ENCODE measurements at regions not wholly inside any gene's neighbourhood (a gene's known extent, or its start where the extent isn't known, plus 50 kb on each side); places are given as distances from the start of the nearest gene placed in this dataset.
A peak's percentile ranks its signal among the peaks of the same experiment; 100 is the strongest.
"Not testable (repeated sequence)": the region's sequence is repeated elsewhere in the genome, so short reads cannot be mapped to it uniquely, and the experiment has no call there.

DNA sequence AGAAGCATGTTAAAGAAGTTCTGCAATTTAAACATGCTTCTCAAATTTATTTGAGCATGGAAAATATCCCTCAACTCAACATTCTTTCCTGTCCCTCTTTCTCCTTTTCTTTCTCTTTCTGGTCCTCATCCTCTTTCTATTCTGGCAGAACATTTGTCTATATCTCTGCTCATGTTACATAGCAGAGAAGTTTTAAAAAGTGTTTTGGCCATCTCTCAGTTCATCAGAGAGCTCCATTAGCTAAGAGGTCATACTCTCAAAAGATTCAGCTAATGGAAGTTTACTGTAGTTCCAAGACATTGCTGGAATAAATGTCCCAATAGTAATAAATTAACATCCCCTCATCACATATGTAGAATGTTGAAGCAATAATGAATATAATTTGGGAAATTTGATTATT lies 53.5 kb downstream of the XCL2 start:
- DNase-seq (ENCODE audit: low read depth, low spot score): no peak

DNA sequence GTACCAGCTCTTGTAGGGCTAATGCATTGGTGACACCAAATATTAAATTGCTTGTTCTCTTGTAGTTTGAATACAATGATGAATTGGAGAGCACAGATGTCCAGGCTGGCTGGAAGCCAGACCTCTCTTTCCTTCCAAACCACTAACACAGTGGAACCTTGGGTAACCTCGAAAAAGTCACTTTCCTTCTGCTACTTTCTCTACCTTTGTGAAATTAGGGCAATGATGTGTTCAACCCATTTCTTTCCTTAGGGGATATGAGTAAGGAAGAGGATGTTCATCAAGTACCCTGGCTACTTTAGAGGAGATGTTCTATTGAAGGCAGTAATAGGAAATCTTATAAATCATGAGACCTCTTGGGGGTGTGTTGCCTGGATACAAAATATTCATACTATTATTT lies 55.7 kb downstream of the XCL2 start:
- no peak for DNase-seq (ENCODE audit: low read depth, low spot score)

DNA sequence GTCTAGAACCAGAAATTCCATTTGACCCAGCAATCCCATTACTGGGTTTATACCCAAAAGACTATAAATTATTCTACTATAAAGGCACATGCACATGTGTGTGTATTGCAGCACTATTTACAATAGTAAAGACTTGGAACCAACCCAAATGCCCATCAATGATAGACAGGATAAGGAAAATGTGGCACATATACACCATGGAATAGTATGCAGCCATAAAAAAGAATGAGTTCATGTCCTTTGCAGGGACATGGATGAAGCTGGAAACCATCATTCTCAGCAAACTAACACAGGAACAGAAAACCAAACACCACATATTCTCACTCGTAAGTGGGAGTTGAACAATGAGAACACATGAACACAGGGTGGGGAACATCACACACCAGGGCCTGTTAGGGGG lies 57.0 kb downstream of the XCL2 start:
- not testable (repeated sequence) for DNase-seq (ENCODE audit: low read depth, low spot score)

DNA sequence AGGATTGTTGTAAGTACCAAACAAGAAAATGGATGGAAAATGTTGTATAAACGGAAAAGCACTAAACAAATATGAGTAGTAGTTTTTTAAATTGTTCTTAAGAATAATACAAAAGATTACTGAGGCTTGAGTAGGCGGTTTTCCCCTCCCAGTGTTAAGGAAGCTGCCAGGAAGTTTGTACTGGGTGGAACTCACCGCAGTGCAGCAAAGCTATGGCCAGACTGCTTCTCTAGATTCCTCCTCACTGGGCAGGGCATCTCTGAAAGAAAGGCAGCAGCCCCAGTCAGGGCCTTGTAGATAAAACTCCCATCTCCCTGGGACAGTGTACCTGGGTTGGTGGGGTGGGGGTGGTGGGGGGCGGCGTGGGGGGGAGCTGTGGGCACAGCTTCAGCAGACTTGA lies 58.7 kb downstream of the XCL2 start:
- no peak for DNase-seq (ENCODE audit: low read depth, low spot score)

DNA sequence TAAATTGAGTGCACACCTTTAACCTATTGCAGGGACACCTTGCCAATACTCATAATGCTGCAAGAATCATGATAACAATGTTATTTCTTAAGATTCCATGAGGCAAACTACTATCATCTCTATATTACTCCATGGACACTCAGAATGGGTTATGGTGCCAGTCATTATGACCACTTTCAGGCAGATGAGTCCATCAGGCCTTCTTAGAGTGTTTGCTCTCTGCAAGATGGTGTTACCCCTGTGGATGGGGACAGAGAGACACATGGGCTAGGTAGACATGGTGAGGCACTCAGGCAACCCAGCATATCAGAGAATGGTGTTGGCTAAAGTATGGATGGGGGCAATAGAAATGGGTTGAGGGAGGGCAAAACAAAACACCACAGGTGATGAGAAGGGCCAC lies 59.7 kb downstream of the XCL2 start:
- DNase-seq (ENCODE audit: low read depth, low spot score): no peak

DNA sequence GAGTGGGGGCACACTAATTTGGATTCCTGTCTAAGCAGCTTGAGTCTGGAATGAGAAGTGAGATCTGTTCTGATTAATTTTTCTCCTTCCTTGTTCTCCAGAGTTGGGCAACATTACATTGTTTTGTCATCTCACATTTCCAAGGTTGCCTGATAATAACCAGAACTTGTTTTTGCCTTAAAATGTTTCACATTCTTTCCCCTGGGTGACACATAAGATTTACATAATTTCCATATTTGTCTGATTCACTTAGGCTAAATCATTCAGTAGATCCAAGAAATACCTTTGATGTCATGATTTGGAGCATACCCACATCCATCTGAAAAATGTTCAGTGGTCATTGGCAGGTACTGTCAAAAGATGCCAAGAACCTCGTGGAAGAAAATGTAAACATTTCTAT lies 60.3 kb downstream of the XCL2 start:
- no peak for DNase-seq (ENCODE audit: low read depth, low spot score)

DNA sequence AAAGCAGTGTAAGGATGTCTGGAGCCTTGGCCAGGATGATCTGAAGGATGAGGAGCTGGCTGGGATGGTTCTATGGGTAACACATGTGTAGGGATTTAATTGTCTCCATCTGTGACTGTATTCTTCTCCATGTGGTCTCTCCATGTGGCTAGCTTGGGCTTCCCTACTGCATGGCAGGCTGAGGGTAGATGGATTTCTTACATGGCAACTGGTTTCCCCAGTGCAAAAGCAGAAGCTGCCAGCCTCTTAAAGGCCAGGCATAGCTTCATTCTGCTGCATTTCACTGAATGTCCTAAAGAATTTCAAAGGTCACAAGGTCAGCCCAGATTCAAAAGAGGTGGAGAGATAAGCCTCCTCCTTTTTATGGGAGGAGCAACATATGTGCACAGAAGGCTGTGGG lies 61.7 kb downstream of the XCL2 start:
- DNase-seq (ENCODE audit: low read depth, low spot score): peak; percentile 73

DNA sequence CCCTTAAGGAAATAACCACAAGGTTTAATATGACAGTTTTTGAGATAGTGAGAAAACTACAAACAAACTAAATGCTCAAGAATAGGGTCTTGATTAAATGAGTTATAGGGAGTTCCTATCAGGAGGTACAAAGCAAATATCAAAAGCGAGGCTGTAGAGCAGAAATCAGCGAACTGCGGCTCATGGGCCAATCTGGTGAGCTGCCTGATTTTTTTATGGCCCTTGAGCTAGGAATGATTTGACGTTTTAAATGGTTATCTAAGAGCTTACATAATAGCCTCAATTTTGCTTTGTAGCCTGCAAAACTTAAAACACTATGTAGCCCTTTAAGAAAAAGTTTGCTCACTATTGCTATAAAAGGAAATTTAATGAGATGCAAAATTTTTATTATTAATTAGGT lies 62.2 kb downstream of the XCL2 start:
- DNase-seq (ENCODE audit: low read depth, low spot score): no peak

DNA sequence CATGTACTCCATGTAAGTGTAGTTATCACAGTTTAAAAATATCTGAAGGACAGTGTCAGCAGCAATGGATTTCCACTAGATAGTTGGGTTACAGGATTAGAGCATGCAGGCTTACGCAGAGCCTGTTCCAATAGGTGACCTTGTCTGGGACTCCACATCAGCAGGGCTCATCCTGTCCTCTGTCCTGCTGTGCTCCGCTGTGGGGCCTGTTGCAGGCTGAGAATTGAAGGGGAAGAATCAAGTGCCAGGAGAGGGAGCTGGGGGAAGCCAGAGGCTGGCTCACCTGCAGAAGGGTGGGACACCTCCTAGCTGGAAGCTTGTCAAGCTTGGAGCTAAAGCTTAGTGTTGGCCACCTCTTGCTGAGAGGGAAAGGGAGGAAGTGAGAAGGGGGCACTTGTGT lies 62.8 kb downstream of the XCL2 start:
- no peak for DNase-seq (ENCODE audit: low read depth, low spot score)

DNA sequence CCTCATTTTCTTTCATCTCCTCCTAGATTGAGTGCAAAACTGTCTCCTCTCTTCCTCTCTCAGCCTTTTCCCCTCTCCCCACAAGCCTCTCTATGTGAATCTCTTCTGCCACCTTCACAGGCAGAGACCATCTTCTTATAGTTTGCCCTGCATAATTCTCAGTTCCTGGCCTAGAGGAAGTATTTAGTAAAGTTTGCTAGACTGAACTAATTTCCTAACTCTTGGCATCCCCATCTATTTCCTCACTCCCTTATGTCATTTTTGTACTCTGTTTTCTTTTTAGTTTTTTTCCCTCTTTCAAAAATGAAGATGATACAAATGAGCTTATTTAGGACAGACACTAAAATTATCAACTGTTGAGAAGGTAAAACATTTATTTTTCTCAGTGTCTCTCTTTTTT lies 66.0 kb downstream of the XCL2 start:
- no peak for DNase-seq (ENCODE audit: low read depth, low spot score)

DNA sequence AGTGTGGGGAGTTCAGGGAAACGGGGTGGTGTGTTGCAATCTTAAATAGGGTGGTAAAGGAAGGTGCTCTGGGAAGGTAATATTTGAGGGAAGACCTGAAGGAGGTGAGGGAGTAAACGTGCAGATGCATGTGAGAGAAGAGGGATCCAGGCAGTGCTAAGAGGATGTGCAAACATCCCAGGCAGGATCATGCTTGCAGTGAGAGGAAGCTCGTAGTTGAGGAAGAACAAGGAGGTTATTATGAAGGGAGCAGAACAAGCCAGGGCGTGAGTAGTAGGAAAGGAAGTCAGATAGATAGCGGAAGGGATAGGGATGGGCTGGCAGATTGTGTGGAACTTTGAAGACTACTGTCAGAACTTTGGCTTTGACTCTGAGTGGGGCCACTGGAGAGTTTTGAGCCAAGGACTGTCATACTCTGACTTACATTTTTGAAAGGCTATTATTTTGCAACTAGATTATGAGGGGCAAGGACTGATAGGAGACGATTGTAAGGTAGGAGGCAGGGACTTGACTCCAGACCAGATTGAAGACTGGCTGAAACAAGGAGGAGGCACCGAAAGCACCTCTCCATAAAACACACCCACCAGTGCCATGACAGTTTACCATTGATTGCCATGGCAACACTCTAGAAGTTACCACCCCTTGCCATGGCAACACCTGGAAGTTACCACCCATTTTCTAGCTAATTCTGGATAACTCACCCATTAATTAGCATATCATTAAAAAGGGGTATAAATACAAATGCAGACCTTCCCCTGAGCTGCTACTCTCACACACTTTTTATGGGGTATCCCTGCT lies 67.0 kb downstream of the XCL2 start:
- DNase-seq (ENCODE audit: low read depth, low spot score): no peak

DNA sequence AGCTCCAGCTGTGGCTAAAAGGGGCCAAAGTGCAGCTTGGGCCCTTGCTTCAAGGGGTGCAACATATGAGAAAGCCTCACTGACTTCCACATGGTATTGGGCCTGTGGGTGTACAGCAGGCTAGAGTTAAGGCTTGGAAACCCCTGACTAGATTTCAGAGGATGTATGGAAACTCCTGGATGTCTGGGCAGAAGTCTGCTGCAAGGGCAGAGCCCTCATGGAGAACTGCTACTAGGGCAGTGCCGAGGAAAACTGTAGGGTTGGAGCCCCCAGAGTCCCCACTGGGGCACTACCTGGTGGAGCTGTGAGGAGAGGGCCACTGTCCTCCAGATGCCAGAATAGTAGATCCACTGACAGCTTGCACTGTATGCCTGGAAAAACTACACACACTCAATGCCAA lies 69.5 kb downstream of the XCL2 start:
- DNase-seq (ENCODE audit: low read depth, low spot score): no peak

DNA sequence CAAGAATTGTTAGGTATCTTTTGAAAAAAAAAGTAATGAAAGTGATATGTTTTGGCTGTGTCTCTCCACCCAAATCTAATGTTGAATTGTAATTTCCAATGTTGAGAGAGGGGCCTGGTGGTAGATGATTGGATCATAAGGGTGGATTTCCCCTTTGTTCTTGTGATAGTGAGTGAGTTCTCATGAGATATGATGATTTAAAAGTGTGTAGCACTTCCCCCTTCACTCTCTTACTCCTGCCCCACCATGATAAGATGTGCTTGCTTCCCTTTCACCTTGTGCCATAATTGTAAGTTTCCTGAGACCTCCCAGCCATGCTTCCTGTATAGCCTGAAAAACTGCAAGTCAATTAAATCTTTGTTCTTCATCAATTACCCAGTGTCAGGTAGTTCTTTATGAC lies 70.7 kb downstream of the XCL2 start:
- DNase-seq (ENCODE audit: low read depth, low spot score): no peak

DNA sequence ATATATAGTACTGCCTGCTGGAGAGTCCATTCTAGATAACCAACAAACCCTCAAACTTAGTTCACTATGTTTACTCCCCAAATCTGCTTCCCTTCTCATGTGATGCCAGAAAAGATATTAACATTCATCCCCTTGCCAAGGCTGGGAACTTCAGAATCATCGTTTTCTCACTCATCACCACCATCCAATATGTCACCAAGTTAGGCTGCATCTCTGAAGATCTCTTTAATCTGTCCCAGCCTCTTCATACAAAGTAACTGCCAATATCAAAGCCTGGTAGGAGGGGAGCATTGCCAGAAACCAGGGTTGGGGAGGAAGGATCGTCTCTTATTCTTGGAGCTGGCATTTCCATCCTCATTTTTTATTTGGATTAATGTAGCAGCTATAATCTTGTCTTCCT lies 71.6 kb downstream of the XCL2 start:
- no peak for DNase-seq (ENCODE audit: low read depth, low spot score)

DNA sequence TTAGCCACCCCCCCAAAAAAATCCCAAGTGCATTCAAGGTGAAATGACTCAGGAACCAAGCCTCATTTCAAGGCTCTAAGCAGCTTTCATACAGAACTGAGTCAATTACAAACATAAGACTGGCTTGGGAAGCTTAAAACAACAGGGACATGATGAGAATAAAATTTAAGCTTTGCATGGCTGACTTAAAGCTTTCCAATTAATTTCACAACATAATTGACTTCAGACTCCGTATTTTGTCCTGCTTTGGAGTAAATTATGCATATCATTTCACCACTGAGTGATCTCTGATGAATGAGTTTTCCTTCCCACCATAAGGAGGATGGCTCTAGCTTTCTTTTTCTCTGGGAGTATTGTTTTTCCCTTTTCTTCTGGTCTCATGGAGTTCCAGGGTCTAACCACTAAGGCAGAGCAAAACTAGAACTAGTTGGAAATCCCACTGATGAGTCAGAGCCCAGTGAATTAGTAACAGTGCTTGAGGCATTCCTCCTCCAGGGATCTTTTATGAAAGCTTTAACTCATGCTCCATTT lies 72.8 kb downstream of the XCL2 start:
- DNase-seq (ENCODE audit: low read depth, low spot score): peak; percentile 45

DNA sequence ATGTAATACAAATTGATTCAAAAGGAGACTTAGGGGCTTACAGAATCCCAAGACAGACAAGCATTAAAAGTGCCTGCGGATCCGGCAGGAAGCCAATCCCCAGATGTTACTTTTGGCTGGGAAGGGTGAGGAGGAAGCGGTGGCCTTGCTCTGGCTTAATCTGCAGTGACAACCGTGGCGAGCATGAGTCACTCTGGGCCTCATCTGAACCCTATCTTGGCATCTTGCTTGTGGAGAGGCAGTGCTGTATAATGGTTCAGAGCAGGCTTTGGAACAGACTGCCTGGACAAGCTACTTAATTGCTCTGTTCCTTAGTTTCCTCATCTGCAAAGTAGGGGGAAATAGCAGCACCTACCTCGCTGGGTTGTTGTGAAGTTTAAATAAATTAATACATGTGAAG lies 74.1 kb downstream of the XCL2 start:
- peak; percentile 68 for DNase-seq (ENCODE audit: low read depth, low spot score)

DNA sequence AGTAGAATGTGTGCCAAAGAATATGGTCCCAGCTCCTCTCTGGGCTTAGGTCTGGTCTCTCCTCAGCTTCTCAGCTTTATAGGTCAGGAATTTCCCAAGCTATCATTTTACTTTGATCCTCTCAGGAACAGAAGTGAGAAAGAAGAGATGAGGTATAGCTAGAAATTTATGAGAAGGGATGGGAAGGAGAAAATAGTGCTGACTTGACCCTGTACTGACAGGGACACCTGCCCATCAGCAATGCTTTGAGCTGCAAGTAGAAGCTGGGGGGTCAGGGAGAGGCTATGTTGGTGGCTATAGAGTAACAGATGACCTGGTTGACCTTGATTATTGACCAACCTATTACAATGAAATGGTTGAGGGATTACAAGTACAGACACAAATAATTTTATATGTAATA lies 75.0 kb downstream of the XCL2 start:
- no peak for DNase-seq (ENCODE audit: low read depth, low spot score)

DNA sequence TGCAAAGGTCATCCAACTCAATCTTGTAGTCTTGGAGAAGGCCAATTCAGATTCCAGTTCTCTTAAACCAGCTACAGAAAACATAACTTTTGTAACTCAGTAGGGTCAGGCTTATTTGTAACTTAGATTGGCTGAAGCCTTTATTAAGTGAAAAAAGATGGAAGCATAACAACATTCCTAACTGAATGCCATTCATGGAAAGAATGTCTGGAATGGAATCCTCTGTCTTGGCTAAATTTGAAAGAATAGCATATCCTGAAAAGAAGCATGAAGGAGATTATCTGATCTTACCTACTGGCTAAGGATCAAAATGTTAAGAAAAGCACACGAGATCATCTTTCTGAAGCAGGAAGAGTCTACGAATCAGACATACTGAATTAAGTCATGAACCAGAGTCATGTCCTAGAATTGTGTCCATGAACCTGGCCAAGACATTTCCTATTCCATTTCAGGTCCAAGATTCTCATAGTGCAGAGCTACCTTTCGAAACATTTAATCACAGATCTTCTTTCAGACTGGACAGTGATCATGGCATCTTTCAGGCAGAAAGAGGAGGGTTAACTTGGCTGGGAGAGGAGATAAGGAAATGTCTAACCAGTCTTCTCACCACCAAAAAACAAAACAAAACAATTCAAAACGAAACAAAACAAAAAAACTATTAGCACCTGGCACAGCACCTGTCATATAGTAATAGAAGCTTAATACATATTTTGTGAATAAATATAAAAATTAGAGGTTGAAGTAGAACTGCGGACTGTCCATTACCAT lies 75.6 kb downstream of the XCL2 start:
- DNase-seq (ENCODE audit: low read depth, low spot score): no peak

DNA sequence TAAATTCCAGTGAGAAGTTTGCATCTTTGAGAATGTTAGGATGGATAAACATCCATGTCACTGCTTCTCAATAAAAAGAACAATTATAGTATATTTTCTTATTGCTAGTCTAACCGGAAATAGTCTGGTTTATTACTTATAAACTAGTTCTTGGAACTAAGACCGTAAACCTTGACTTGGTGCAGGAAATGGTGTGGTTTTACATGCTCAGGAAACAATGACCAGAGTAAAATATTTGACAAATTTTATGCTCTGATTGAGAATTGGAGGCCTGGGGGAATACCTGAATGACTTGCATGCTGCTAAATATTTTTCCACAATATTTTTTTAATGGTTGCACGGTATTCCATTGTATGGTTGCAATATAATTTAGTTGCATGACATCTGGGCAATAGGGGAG lies 76.3 kb downstream of the XCL2 start:
- no peak for DNase-seq (ENCODE audit: low read depth, low spot score)

DNA sequence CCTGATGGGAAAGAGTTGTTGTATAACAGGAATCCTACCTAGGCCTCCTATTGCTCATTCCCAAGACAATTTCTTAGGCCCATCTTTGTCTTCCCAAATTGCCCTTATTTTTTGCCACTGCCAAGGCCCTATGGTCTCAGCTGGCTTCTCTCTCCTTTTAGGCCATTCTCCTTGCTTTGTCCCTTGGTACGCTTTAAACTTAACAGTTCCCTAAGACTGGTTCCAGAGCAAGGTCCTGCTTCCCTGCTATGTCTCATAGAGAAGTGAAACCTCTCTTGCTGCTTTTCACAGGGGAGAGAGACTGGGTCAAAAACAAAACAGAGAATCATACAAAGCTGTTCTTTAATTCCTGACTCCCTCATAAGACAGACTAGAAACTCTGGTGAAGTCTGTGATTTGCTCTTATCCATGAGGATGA lies 77.1 kb downstream of the XCL2 start:
- no peak for DNase-seq (ENCODE audit: low read depth, low spot score)

DNA sequence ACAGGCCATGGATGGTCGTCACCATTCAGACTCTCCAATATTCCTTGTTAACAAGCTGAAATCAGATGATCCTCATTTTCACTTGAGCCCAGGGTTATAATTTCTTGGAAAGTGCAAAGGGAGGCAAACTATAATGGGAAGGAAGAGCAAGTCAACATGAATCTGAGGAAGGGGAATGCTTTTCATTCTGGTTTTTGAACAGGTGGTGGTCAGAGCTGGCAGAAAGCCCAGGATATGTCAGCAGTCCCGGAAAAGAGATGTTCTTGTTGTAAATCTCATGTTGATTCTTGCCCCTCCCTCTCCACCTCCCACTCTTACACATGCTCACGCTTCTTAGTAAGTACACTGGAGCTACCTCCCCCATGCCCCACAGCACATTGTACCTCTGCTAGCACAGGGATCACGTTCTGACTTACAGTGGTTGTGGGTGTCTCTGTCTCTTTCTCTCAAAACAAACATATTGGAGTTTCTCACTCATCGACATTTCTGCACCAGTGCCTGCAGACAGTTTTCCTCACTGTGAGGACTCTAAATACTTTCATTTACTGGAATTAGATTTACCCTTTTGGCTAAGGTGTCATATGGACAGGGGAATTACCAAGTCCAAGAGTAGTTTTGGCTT lies 77.6 kb downstream of the XCL2 start:
- DNase-seq (ENCODE audit: low read depth, low spot score): no peak

DNA sequence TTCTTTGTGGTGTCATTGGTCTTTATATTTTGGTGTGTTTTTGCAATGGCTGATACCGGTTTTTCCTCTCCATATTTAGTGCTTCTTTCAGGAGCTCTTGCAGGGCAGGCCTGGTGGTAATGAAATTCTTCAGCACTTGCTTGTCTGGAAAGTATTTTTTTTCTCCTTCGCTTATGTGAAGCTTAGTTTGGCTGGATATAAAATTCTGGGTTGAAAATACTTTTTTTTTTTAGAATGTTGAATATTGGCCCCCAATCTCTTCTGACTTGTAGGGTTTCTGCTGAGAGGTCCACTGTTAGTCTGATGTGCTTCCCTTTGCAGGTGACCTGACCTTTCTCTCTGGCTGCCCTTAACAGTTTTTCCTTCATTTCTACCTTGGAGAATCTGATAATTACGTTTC lies 82.7 kb downstream of the XCL2 start:
- not testable (repeated sequence) for DNase-seq (ENCODE audit: low read depth, low spot score)

DNA sequence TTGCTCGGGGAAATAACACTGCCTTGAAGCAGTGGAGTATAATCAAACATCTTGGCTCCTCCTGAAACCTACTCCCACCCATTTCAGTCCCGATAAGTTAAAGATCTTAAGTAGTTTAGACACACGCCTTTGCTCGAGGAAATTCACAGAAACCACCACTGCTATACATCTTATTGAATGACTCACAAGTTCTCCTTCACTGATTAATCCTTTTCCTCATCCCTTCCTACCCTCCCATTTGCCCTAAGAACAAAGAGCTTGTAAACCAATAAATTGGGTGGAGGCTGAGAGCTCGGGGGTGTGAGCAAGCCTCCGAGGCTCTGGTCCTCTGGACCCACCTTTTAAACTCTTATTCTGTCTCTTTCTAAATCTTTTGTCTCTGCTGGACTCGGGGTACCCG lies 86.5 kb downstream of the XCL2 start:
- DNase-seq (ENCODE audit: low read depth, low spot score): not testable (repeated sequence)
